Calu3 (cell line): ENCODE measurements at regions not wholly inside any gene's neighbourhood (a gene's known extent, or its start where the extent isn't known, plus 50 kb on each side); places are given as distances from the start of the nearest gene placed in this dataset.

Source experiments
- BruUV-seq: library from RNA; stranded (reverse); fragments of 400-500 nt; replicated peaks from 2 replicates; lab custom pipeline; 2021; lab: Mats Ljungman, UMichigan
- CTCF ChIA-PET: fragments of 300-600 bp; sonication (Branson Sonifier 250); formaldehyde crosslinking; loops from one replicate; lab custom pipeline; 2022; ENCODE audit warnings: antibody characterized with exemption; lab: Charles Lee
- DNase-seq: peaks from one replicate; pipeline ENCODE4 v3.0.0; 2022
- H3K27ac Mint-ChIP-seq: one replicate; pipeline ENCODE4 v1.8.0; 2022; ENCODE audit warnings: mixed read lengths; ENCODE audit not compliant: unreplicated experiment
- H3K27me3 Mint-ChIP-seq: one replicate; pipeline ENCODE4 v1.8.0; 2022; ENCODE audit warnings: mixed read lengths; ENCODE audit not compliant: unreplicated experiment
- H3K36me3 Mint-ChIP-seq: one replicate; pipeline ENCODE4 v1.8.0; 2022; ENCODE audit warnings: mild to moderate bottlenecking, moderate library complexity, mixed read lengths; ENCODE audit not compliant: insufficient read depth, unreplicated experiment
- H3K4me1 Mint-ChIP-seq: one replicate; pipeline ENCODE4 v1.8.0; 2022; ENCODE audit warnings: mild to moderate bottlenecking, low read depth, mixed read lengths; ENCODE audit not compliant: unreplicated experiment
- H3K4me3 Mint-ChIP-seq: one replicate; pipeline ENCODE4 v1.8.0; 2022; ENCODE audit warnings: mild to moderate bottlenecking, low read depth, moderate library complexity, mixed read lengths; ENCODE audit not compliant: unreplicated experiment
- H3K9me3 Mint-ChIP-seq: one replicate; pipeline ENCODE4 v1.8.0; 2022; ENCODE audit warnings: low read depth, mixed read lengths; ENCODE audit not compliant: unreplicated experiment
- CTCF ChIP-seq: fragments of 200-600 bp; IDR thresholded peaks from one replicate; pipeline ENCODE4 v1.8.0; 2022; ENCODE audit warnings: antibody characterized with exemption; ENCODE audit not compliant: unreplicated experiment
- intact Hi-C: fragments of 100-400 bp; cut with micrococcal nuclease; formaldehyde crosslinking; loops from one replicate; pipeline ENCODE4 v1.10.0; 2022; ENCODE audit not compliant: unreplicated experiment

GRCh38 chr2:198448789-198449188 is 644.4 kb downstream of the PLCL1 start:
- BruUV-seq: no TSS peak
- intact Hi-C loops: no loop called here
- no peak for TF ChIP-seq CTCF
- no peaks in the 10 kb centered on the region for H3K4me1 Mint-ChIP-seq
- DNase-seq: no peak
- H3K27ac Mint-ChIP-seq: no peak overlapping the region
- no peaks in the 10 kb centered on the region for H3K27me3 Mint-ChIP-seq
- no peaks in the 10 kb centered on the region for H3K9me3 Mint-ChIP-seq
- CTCF ChIA-PET: no interaction called here
- H3K4me3 Mint-ChIP-seq: no peak overlapping the region
- no peaks in the 10 kb centered on the region for H3K36me3 Mint-ChIP-seq

GRCh38 chr2:198444800-198445287 is 640.5 kb downstream of the PLCL1 start:
- Mint-ChIP-seq H3K27me3 (no peaks in the 10 kb centered on the region), H3K36me3 (no peaks in the 10 kb centered on the region), H3K27ac (no peak overlapping the region), H3K9me3 (no peaks in the 10 kb centered on the region), H3K4me1 (peaks cover 11% of the 10 kb centered on the region), H3K4me3 (no peak overlapping the region)
- no peak for TF ChIP-seq CTCF
- intact Hi-C loops: no loop called here
- CTCF ChIA-PET: no interaction called here
- no TSS peak for BruUV-seq
- no peak for DNase-seq

GRCh38 chr2:198441901-198442300 is 637.5 kb downstream of the PLCL1 start:
- CTCF ChIA-PET: interaction anchor here (0.6 kb wide), 1 partner anchor 53 kb away, joined by 4 read pairs; no protein-coding TSS in a partner anchor
- Mint-ChIP-seq H3K27me3 (no peaks in the 10 kb centered on the region), H3K4me1 (peaks cover 21% of the 10 kb centered on the region), H3K27ac (no peak overlapping the region), H3K4me3 (no peak overlapping the region), H3K36me3 (no peaks in the 10 kb centered on the region), H3K9me3 (no peaks in the 10 kb centered on the region)
- intact Hi-C loops: no loop called here
- BruUV-seq: no TSS peak
- DNase-seq: no peak
- no peak for TF ChIP-seq CTCF

GRCh38 chr2:198441246-198441645 is 636.9 kb downstream of the PLCL1 start:
- H3K4me3 Mint-ChIP-seq: no peak overlapping the region
- peaks cover 21% of the 10 kb centered on the region for H3K4me1 Mint-ChIP-seq
- H3K9me3 Mint-ChIP-seq: no peaks in the 10 kb centered on the region
- BruUV-seq: no TSS peak
- peak; percentile 26 for DNase-seq
- CTCF ChIA-PET: no interaction called here
- no peak overlapping the region for H3K27ac Mint-ChIP-seq
- no peak for TF ChIP-seq CTCF
- no peaks in the 10 kb centered on the region for H3K36me3 Mint-ChIP-seq
- intact Hi-C loops: no loop called here
- no peaks in the 10 kb centered on the region for H3K27me3 Mint-ChIP-seq
